Esophagus squamous epithelium (tissue), 4 donors: ENCODE measurements at regions not wholly inside any gene's neighbourhood (a gene's known extent, or its start where the extent isn't known, plus 50 kb on each side); places are given as distances from the start of the nearest gene placed in this dataset.

Experiments
- POLR2A ChIP-seq, 4 donors: fragments of 450-650 bp; IDR thresholded peaks; one replicate each; pipeline ENCODE4 v1.6.1; 2017; ENCODE audit warnings: antibody characterized with exemption in 4 of 4, mild to moderate bottlenecking in 4 of 4, moderate library complexity in 3 of 4
- TF ChIP-seq, protein P1 (sequence below), 6 experiments: fragments of 450-650 bp in 4 of 6; fragments of 200-600 bp in 2 of 6; sonication (generic) in 2 of 6; IDR thresholded peaks; one replicate each; pipeline ENCODE4 v1.5.1; 2016 to 2019; ENCODE audit warnings: antibody characterized with exemption in 6 of 6, mild to moderate bottlenecking in 4 of 6, moderate library complexity in 4 of 6

DNA sequence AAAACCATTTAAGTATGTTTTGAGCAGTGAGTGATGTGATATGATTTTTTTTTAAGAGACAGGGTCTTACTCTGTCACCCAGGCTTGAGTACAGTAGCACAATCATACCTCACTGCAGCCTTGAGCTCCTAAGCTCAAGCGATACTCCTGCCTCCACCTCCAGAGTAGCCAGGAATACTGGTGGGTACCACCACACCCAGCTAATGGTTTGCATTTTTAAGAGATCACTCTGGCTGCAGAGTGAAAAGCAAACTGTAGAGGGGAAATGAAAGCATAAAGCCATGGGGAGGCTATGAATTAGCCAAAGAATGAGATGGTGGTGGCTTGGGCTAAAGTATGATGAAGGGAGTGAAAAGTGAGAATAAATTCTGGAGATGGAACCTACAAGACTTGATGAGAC is 199.1 kb downstream of the HINT1 start:
- TF ChIP-seq POLR2A (IDR thresholded peaks at IDR 0.05) = no peak
- TF ChIP-seq, protein P1, sequence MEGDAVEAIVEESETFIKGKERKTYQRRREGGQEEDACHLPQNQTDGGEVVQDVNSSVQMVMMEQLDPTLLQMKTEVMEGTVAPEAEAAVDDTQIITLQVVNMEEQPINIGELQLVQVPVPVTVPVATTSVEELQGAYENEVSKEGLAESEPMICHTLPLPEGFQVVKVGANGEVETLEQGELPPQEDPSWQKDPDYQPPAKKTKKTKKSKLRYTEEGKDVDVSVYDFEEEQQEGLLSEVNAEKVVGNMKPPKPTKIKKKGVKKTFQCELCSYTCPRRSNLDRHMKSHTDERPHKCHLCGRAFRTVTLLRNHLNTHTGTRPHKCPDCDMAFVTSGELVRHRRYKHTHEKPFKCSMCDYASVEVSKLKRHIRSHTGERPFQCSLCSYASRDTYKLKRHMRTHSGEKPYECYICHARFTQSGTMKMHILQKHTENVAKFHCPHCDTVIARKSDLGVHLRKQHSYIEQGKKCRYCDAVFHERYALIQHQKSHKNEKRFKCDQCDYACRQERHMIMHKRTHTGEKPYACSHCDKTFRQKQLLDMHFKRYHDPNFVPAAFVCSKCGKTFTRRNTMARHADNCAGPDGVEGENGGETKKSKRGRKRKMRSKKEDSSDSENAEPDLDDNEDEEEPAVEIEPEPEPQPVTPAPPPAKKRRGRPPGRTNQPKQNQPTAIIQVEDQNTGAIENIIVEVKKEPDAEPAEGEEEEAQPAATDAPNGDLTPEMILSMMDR (IDR thresholded peaks at IDR 0.05) = no peak
